Glutamatergic neuron (in vitro differentiated cells): ENCODE measurements at regions not wholly inside any gene's neighbourhood (a gene's known extent, or its start where the extent isn't known, plus 50 kb on each side); places are given as distances from the start of the nearest gene placed in this dataset.

Source experiments
- DNase-seq: peaks from one replicate; pipeline ENCODE4 v3.0.0; 2022
- H3K27ac Mint-ChIP-seq: one replicate; pipeline ENCODE4 v1.8.0; 2020; ENCODE audit warnings: mild to moderate bottlenecking, mixed read lengths, inconsistent platforms; ENCODE audit not compliant: unreplicated experiment
- H3K27me3 Mint-ChIP-seq: one replicate; pipeline ENCODE4 v1.8.0; 2020; ENCODE audit warnings: mild to moderate bottlenecking, moderate library complexity, mixed read lengths, inconsistent platforms; ENCODE audit not compliant: unreplicated experiment
- H3K36me3 Mint-ChIP-seq: one replicate; pipeline ENCODE4 v1.8.0; 2020; ENCODE audit warnings: mild to moderate bottlenecking, mixed read lengths, inconsistent platforms; ENCODE audit not compliant: unreplicated experiment
- H3K4me1 Mint-ChIP-seq: one replicate; pipeline ENCODE4 v1.8.0; 2020; ENCODE audit warnings: mild to moderate bottlenecking, low read depth, mixed read lengths, inconsistent platforms; ENCODE audit not compliant: unreplicated experiment
- H3K4me3 Mint-ChIP-seq: one replicate; pipeline ENCODE4 v1.8.0; 2020; ENCODE audit warnings: mild to moderate bottlenecking, mixed read lengths, inconsistent platforms; ENCODE audit not compliant: unreplicated experiment
- H3K9me3 Mint-ChIP-seq: one replicate; pipeline ENCODE4 v1.8.0; 2020; ENCODE audit warnings: mild to moderate bottlenecking, moderate library complexity, mixed read lengths, inconsistent platforms; ENCODE audit not compliant: unreplicated experiment
- TF ChIP-seq, protein P1 (sequence below): fragments of 200-600 bp; sonication (generic); IDR thresholded peaks from one replicate; pipeline ENCODE4 v1.5.0; 2021; ENCODE audit not compliant: partially characterized antibody, unreplicated experiment

DNA sequence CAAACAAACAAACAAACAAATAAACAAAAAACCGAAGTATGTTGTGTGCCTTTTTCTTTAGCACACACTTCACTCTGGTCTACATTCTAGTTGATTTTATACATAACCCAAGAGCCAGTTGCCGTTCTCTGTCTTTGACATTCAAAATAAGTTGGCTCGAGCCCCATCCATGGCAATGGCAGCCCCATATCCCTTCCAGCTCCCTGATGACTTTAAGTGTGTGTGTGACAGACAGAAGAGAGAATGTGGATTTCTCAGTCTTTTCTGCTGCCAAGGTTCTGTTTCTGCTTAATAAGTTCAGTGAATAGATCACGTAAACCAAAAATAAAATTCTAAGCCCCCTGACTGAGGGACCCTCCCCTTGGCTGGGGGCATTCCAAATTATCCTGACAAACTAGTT is 100.6 kb upstream of the TENM4 start:
- no peaks in the 10 kb centered on the region for H3K36me3 Mint-ChIP-seq
- no peaks in the 10 kb centered on the region for H3K9me3 Mint-ChIP-seq
- no peaks in the 10 kb centered on the region for H3K4me1 Mint-ChIP-seq
- DNase-seq, result no peak
- H3K27me3 Mint-ChIP-seq, result no peaks in the 10 kb centered on the region
- TF ChIP-seq, protein P1, sequence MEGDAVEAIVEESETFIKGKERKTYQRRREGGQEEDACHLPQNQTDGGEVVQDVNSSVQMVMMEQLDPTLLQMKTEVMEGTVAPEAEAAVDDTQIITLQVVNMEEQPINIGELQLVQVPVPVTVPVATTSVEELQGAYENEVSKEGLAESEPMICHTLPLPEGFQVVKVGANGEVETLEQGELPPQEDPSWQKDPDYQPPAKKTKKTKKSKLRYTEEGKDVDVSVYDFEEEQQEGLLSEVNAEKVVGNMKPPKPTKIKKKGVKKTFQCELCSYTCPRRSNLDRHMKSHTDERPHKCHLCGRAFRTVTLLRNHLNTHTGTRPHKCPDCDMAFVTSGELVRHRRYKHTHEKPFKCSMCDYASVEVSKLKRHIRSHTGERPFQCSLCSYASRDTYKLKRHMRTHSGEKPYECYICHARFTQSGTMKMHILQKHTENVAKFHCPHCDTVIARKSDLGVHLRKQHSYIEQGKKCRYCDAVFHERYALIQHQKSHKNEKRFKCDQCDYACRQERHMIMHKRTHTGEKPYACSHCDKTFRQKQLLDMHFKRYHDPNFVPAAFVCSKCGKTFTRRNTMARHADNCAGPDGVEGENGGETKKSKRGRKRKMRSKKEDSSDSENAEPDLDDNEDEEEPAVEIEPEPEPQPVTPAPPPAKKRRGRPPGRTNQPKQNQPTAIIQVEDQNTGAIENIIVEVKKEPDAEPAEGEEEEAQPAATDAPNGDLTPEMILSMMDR, result no peak
- H3K27ac Mint-ChIP-seq, result no peak overlapping the region
- H3K4me3 Mint-ChIP-seq, result no peak overlapping the region

DNA sequence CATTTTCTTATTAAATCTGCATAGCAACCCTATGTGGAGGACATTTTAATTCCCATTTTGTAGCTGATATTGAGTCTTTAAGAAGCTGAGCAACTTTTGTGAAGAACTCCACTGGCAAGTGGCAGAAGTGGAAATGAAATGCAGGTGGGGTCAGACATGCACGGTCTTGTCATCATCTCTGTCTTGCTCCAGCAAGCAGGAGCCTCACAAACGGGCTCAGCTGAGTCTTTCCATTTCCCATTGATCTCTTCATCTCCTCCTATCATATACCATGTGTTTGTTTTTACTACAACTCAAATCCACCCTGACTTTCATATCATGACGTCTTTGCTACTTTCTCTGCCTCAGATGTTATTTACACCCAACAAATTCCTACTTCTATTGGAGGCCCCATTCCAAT is 97.9 kb upstream of the TENM4 start:
- Mint-ChIP-seq H3K27me3 (no peaks in the 10 kb centered on the region), H3K27ac (no peak overlapping the region), H3K4me3 (no peak overlapping the region), H3K4me1 (no peaks in the 10 kb centered on the region), H3K9me3 (no peaks in the 10 kb centered on the region), H3K36me3 (no peaks in the 10 kb centered on the region)
- no peak for DNase-seq
- TF ChIP-seq, protein P1, result no peak

- H3K4me3 Mint-ChIP-seq, result no peak overlapping the region
- no peak for DNase-seq
- H3K27ac Mint-ChIP-seq, result no peak overlapping the region
- H3K4me1 Mint-ChIP-seq, result no peaks in the 10 kb centered on the region
- no peaks in the 10 kb centered on the region for H3K27me3 Mint-ChIP-seq
- TF ChIP-seq, protein P1, result no peak
- no peaks in the 10 kb centered on the region for H3K36me3 Mint-ChIP-seq
- H3K9me3 Mint-ChIP-seq, result no peaks in the 10 kb centered on the region
Measured at GRCh38 chr11:79536155-79536917, 95.5 kb upstream of the TENM4 start.

- H3K36me3 Mint-ChIP-seq, result no peaks in the 10 kb centered on the region
- no peaks in the 10 kb centered on the region for H3K4me1 Mint-ChIP-seq
- H3K27me3 Mint-ChIP-seq, result no peaks in the 10 kb centered on the region
- H3K27ac Mint-ChIP-seq, result no peak overlapping the region
- no peak overlapping the region for H3K4me3 Mint-ChIP-seq
- TF ChIP-seq, protein P1, result no peak
- no peak for DNase-seq
- no peaks in the 10 kb centered on the region for H3K9me3 Mint-ChIP-seq
Measured at GRCh38 chr11:79535606-79536005, 94.8 kb upstream of the TENM4 start.

DNA sequence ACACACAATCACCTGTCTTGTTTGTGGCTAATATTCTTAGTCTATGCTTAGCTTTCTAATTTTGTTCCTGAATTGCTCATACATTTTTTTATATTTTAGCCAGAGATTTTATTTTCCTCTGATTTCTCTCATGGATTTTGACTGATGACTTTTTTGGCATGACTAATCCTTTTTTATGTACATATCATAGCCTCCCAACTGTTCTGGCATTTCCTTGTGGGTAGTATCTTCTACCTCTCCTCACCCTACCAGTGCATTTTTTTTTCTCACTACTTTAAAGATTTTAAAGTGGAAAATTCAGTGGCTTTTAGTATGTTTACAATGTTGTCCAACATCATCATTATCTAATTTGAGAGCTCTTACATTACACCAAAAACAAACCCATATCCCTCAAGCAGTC is 84.4 kb upstream of the TENM4 start:
- no peaks in the 10 kb centered on the region for H3K4me1 Mint-ChIP-seq
- DNase-seq, result no peak
- no peaks in the 10 kb centered on the region for H3K27me3 Mint-ChIP-seq
- TF ChIP-seq, protein P1, result no peak
- no peaks in the 10 kb centered on the region for H3K9me3 Mint-ChIP-seq
- no peaks in the 10 kb centered on the region for H3K36me3 Mint-ChIP-seq
- H3K4me3 Mint-ChIP-seq, result no peak overlapping the region
- no peak overlapping the region for H3K27ac Mint-ChIP-seq
